ENCODE measurements at regions not wholly inside any gene's neighbourhood (a gene's known extent, or its start where the extent isn't known, plus 50 kb on each side); places are given as distances from the start of the nearest gene placed in this dataset.
A peak's percentile ranks its signal among the peaks of the same experiment; 100 is the strongest.
"Not testable (repeated sequence)": the region's sequence is repeated elsewhere in the genome, so short reads cannot be mapped to it uniquely, and the experiment has no call there.

- no peak for DNase-seq
Measured at GRCh38 chr14:49946320-49947141, 53.6 kb downstream of the ARF6 start.

GRCh38 chr14:49947506-49947905, 54.6 kb downstream of the ARF6 start:
- no peak for DNase-seq

DNA sequence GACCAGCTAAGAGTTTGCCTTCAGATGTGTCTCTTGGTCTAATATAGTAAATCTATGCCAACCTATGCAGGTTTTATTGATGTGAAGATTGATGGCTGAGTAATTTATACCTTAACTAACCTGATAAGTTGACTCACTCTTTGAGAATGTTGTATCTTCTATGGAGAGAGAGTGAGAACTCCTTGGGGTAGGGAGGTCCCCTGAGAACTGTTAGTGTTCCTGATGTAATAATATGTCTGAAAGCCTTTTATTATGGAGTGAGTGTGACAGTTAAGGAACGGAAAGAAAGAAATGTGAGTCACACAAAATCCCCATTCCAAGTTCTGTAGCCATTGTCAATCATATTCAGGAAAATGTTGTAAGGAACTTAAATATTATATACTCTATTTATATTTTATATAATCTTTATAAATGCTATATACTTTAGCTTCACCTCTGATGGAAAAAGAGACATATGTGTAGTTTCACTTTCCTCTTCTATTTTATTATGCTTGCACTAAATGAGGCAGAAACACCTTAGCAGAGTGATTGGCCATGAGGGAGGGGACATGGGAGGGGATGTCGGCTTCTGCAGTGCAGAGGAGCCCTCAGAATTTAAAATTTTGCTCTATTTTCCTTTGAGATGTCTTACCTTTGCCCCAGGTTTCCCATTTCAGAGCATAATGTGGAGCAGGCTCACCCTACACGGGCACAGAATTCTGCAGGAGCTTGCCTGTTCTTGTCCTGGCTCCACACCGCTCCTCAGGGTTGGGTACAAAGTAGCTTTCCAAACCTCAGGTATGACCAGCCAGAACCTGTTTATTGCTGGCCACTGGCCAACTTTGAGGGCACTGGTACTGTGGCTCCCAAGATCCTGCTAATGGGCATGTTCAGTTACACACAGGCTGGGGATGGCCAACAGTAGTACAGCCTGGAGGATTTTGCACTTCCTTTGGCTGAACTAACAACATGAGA, 57.7 kb downstream of the ARF6 start:
- DNase-seq, result no peak

GRCh38 chr14:49951229-49951607, 58.3 kb downstream of the ARF6 start:
- DNase-seq, result no peak

GRCh38 chr14:49951691-49952345, 58.9 kb downstream of the ARF6 start:
- DNase-seq, result no peak

DNA sequence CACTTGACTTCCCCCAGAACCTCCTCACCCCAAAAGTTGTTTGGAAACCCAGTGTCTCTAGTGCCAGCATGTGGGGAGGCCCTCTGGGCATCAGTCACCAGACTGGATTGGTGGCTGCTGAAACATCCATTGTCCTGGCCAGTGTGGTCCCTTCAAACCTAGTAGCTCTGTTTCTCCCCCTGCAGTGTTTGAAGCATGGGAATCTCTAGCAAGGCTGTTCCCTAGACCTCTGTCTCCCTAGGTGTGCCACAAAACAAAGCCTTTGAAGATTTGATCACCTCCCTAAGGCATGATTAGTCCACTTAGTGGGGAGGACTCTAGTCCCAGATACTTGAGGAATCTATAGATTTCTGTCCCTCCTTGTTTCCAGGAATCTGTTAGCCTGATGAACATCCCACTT, 60.3 kb downstream of the ARF6 start:
- DNase-seq, result no peak

GRCh38 chr14:49954171-49954631, 61.3 kb downstream of the ARF6 start:
- DNase-seq, result no peak

DNA sequence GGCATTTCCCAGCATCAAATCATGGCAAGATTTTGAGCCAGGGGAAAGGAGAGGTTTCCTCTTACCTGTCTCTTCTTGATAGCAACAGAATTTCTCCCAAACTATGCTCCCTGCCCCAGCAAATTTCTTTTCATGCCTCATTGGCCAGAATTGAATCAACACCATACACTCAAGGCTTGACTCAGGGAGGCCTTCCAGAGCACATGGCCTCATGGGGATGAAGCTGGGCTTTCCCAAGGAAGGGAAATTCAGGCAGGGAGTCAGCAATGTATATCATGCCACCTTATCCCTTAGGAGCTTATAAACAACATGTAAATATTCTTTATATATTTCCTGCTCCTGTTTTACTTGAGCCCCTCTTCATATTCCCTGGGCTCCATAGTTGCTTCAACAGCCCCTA, 62.1 kb downstream of the ARF6 start:
- DNase-seq, result no peak

- DNase-seq, result no peak
Measured at GRCh38 chr14:49957089-49957852, 64.4 kb downstream of the ARF6 start.

DNA sequence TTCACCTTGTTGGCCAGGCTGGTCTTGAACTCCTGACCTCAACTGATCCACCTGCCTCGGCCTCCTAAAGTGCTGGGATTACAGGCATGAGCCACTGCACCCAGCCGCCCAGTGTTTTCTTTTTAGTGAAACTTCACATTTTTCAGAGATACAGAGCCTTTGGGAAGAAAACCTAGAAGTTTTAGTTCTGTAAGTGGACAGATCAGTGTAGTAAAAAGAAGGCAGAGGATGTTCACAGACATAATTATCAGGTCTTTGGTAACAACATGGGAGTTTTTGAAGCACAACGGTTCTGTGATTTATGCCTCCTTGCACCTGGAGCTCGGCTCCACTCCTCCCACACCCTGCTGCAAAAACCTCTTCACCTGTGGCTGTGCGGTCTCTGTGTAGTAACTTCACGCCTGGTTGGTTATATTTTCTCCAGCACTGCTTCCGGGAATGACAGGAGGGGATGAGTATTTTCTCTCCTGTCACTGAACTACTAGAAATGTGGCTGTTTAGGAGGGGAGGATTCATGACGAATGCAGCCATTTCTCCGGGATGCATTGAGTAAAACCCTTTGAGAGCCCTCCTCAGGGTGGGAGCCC, 67.0 kb downstream of the ARF6 start:
- peak; percentile 35 for DNase-seq

- DNase-seq, result no peak
Measured at GRCh38 chr14:49960453-49960852, 67.6 kb downstream of the ARF6 start.

- DNase-seq, result no peak
Measured at GRCh38 chr14:49961270-49962222, 68.7 kb downstream of the ARF6 start.

GRCh38 chr14:49962621-49963020, 69.7 kb downstream of the ARF6 start:
- DNase-seq, result peak; percentile 83

GRCh38 chr14:49965068-49965651, 72.3 kb downstream of the ARF6 start:
- DNase-seq, result not testable (repeated sequence)

GRCh38 chr14:49966304-49966809, 73.5 kb downstream of the ARF6 start:
- DNase-seq, result no peak

GRCh38 chr14:49966971-49967630, 74.2 kb downstream of the ARF6 start:
- DNase-seq, result no peak

- DNase-seq, result no peak
Measured at GRCh38 chr14:49969961-49970360, 77.1 kb downstream of the ARF6 start.

DNA sequence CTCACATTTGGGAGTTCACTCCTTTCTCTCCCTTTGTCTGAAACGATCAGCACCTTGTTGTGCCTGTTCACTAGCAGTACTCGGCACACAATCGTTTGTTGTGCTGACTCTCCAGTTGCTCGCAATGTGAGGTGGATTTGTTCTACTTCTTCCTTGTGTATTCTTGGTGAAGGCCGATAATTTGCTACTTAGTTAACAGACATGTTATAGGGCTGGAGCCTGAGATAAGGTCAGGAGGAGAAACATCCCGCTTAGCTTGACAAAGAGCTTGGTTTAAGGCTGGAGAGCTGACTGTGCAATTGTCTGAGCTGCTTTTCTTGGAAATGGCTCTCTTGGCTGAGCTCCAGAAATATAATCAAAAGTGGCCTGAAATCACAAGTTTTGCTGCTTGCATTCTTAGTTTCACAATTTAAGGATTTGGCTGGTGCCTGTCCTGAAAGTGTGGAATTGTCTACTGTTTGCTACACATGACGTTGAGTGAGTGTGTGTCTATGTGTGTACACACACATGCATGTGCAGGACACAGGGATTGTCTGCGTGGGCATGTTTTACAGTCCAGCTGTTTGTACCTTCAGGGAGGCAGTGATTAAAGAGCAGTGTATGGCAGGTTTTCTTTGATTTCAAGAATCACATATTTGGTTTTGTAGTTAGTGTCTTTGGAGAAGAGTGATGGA, 77.7 kb downstream of the ARF6 start:
- no peak for DNase-seq
